ENCODE measurements at regions not wholly inside any gene's neighbourhood (a gene's known extent, or its start where the extent isn't known, plus 50 kb on each side); places are given as distances from the start of the nearest gene placed in this dataset.

DNA sequence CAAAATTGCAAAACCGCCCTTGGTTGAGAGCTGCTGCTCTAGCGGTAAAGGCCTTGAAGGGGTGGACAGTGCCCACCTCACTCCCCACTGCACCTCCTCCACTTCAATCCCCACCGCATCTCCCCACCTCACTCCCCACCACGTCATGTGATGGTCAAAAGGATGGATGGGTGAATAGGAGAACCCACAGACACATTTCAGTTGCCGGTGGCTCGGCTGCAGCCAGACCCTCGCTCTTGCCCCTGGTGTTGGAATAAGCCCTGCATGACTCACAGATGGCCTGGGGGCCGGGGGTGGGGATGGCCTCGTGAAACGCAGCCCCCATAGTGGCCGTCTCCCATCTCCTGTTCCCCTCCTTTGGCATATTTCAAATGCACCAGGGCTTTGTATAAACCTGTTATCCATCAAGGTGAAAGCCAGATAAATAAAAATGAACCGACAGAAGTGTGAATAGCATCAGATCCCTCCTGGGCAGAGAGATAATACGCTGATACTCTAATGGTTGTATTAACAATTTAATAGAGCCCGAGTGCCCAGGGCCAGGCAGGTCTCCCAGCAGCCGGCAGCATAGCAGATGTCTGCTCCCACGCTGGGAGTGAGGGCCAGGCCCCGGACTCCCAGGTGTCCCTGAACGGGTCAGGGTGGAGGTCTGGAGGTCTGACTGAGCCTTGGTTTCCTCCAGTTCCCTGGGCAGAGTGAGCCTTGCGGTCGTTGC lies 300.3 kb downstream of the NPHP4 start (continued):
- no peak for TF ChIP-seq NR1H2 (CRISPR knock-in tag; IDR thresholded peaks at IDR 0.05)

DNA sequence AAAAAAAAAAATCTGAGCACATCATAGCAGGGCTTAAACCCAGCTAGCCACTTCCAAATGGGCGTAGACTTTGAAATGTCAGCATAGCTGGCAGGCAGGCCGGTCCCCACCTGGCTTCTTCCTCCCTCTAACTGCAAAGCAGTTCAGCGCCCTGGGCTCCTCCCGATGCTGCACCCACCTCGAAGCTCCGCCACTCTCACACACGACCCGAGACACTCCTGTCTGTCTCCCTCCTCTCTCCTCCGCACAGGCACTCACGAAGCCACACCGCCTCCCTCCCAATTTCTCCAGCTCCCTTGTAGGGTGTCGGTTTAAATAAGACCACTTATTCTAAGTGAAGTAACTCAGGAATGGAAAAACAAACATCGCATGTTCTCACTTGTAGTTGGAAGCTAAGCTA lies 301.3 kb downstream of the NPHP4 start:
- POLR2A ChIA-PET = interaction anchor here (0.9 kb wide), 1 partner anchor 9 kb away, joined by 4 read pairs; no protein-coding TSS in a partner anchor
- peaks cover 6% of the 10 kb centered on the region for H3K27me3 Mint-ChIP-seq (ENCODE audit: low read depth)
- TF ChIP-seq ZNF219 (CRISPR knock-in tag; IDR thresholded peaks at IDR 0.05; ENCODE audit: borderline replicate concordance) = no peak
- peaks cover 14% of the 10 kb centered on the region for H3K4me1 Mint-ChIP-seq
- peaks cover 5% of the 10 kb centered on the region for H3K36me3 Mint-ChIP-seq
- DNase-seq (ENCODE audit: low spot score) (no peak), ATAC-seq (no peak)
- CTCF ChIA-PET = no interaction called here
- H3K9me3 Mint-ChIP-seq = peaks cover 36% of the 10 kb centered on the region
- peak overlapping the region; percentile 39; the same call in 1 of the 2 replicates for H3K27ac Mint-ChIP-seq
- H3K4me3 Mint-ChIP-seq = no peak overlapping the region

DNA sequence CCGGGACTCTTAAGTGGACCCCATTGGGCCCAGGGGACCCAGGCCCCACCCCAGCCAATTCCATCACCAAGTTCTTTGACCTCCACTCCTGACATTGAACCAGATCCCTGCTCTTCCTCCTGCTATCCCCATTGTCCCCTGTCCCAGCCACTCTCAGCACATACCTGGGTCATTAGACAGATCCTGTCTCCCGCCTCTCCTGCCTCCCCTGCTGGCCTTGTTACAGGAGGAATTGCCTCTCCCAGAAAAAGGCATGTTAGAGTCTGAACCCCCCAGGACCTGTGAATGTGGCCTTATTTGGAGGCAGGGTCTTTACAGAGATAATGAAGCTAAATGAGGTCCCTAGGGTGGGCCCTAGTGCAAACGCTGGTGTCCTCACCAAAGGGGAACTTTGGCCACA lies 301.9 kb downstream of the NPHP4 start:
- ATAC-seq = no peak; the same call in 1 of the 2 replicates
- CTCF ChIA-PET = no interaction called here
- POLR2A ChIA-PET = interaction anchor here (0.9 kb wide), 1 partner anchor 10 kb away, joined by 4 read pairs; no protein-coding TSS in a partner anchor
- TF ChIP-seq EMX1 (CRISPR knock-in tag; IDR thresholded peaks at IDR 0.05) = no peak
- TF ChIP-seq, protein P1, sequence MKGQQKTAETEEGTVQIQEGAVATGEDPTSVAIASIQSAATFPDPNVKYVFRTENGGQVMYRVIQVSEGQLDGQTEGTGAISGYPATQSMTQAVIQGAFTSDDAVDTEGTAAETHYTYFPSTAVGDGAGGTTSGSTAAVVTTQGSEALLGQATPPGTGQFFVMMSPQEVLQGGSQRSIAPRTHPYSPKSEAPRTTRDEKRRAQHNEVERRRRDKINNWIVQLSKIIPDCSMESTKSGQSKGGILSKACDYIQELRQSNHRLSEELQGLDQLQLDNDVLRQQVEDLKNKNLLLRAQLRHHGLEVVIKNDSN (CRISPR knock-in tag; IDR thresholded peaks at IDR 0.05) = no peak
- TF ChIP-seq, protein P2, sequence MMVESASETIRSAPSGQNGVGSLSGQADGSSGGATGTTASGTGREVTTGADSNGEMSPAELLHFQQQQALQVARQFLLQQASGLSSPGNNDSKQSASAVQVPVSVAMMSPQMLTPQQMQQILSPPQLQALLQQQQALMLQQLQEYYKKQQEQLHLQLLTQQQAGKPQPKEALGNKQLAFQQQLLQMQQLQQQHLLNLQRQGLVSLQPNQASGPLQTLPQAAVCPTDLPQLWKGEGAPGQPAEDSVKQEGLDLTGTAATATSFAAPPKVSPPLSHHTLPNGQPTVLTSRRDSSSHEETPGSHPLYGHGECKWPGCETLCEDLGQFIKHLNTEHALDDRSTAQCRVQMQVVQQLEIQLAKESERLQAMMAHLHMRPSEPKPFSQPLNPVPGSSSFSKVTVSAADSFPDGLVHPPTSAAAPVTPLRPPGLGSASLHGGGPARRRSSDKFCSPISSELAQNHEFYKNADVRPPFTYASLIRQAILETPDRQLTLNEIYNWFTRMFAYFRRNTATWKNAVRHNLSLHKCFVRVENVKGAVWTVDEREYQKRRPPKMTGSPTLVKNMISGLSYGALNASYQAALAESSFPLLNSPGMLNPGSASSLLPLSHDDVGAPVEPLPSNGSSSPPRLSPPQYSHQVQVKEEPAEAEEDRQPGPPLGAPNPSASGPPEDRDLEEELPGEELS (CRISPR knock-in tag; IDR thresholded peaks at IDR 0.05) = no peak
- no peak for DNase-seq (ENCODE audit: low spot score)
- no peak overlapping the region for H3K4me3 Mint-ChIP-seq
- H3K4me1 Mint-ChIP-seq = peaks cover 14% of the 10 kb centered on the region
- peaks cover 34% of the 10 kb centered on the region for H3K9me3 Mint-ChIP-seq
- no peak overlapping the region for H3K27ac Mint-ChIP-seq
- H3K36me3 Mint-ChIP-seq = peaks cover 7% of the 10 kb centered on the region
- H3K27me3 Mint-ChIP-seq (ENCODE audit: low read depth) = peaks cover 4% of the 10 kb centered on the region

DNA sequence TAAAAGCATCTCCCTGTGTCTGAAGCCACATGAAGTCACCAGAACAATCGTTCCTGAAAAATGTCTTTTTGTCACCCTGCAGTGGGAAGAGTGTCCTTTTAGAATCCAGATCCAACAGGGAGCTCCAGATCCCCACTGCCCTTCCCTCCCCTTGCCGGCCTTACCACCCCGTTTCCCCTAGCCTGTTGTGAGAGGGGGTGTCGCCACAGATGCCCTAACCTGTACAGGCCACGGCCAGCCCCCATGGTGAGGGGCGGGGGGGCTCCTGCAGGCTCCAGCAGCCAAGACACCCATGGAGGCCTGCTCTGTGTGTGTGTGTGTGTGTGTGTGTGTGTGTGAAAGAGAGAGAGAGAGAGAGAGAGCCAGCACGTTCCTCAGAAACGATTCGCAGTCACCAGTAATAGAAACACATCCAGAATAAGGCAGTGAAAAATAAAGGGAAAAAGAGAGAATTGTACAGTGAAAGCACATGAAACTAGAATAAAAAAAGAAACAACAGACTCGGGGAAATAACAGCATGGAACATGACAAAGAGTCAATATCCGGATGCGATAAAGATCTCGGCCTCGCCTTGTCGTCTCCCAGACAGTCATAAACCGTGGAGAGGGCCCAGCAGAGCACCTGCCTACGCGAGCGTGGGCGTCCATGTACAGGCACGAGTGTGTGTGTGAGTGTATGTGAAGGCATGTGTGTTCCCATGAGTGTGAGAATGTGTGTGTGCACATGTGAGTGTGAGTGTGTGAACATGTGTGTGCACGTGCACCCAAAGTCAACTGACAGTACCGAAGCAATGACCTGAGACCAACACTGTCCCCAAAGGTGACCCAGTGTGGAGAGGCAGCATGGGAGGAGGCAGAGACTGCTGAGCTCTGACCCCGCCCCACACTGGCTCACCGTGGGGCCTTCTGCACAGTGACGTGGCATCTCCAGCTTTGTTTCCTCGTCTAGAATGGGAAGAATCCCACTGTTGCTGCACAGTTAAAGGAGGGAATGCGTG lies 303.8 kb downstream of the NPHP4 start:
- Mint-ChIP-seq H3K36me3 (peaks cover 15% of the 10 kb centered on the region), H3K27me3 (ENCODE audit: low read depth) (peaks cover 4% of the 10 kb centered on the region), H3K9me3 (peaks cover 39% of the 10 kb centered on the region), H3K4me1 (peaks cover 14% of the 10 kb centered on the region), H3K4me3 (no peak overlapping the region), H3K27ac (no peak overlapping the region)
- CTCF ChIA-PET = interaction anchor here (2.0 kb wide), 1 partner anchor 57 kb away, joined by 4 read pairs; no protein-coding TSS in a partner anchor
- no peak for ATAC-seq
- TF ChIP-seq ZBTB21 (CRISPR knock-in tag; IDR thresholded peaks at IDR 0.05; ENCODE audit: borderline replicate concordance) (no peak), ZNF219 (CRISPR knock-in tag; IDR thresholded peaks at IDR 0.05; ENCODE audit: borderline replicate concordance) (no peak), ZNF121 (CRISPR knock-in tag; IDR thresholded peaks at IDR 0.05) (no peak), ELF4 (CRISPR knock-in tag; IDR thresholded peaks at IDR 0.05; ENCODE audit: low read depth) (no peak)
- no peak for DNase-seq (ENCODE audit: low spot score)
- POLR2A ChIA-PET = no interaction called here

DNA sequence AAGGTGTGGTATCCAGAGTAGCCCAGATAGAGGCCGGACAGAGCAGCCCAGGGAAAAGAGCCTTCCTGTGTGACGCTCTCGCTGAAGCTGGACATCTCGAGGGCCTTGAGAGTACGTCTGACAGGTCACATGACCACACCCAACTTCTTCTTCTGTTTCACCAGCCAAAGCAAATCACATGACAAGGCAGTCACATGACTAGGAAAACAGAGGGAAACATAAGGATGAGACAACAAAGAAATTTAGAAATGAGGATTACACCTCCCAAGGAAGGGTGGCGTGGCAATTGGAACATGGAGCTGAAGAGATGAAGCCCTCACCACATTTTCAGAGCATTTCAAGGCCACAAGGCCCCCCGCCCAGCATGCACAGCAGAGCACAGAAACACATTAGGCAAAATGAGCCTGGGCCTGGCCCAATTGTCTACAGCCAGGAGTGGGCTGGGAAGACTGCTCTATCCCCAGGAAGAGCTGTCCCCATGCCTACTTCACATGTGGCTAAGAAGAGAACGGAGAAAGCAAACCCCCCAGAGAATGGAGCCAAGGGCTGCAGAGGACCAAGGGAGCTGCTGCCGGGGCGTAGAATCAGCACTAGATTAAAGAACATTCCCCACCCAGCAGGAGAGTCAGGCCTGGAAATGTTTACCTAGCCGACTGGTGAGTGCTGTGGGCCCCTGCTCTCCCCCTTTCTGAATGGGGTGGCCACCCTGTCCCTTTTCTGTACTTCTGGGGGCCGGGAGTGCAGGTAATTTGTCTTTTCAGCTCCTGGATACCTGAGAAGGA lies 305.1 kb downstream of the NPHP4 start:
- peaks cover 14% of the 10 kb centered on the region for H3K4me1 Mint-ChIP-seq
- TF ChIP-seq, protein P1 (CRISPR knock-in tag; IDR thresholded peaks at IDR 0.05) = peak; percentile 89
- TF ChIP-seq CBFB (CRISPR knock-in tag; IDR thresholded peaks at IDR 0.05; ENCODE audit: low read depth) (no peak), ATF1 (CRISPR knock-in tag; IDR thresholded peaks at IDR 0.05) (no peak)
- TF ChIP-seq, protein P3, sequence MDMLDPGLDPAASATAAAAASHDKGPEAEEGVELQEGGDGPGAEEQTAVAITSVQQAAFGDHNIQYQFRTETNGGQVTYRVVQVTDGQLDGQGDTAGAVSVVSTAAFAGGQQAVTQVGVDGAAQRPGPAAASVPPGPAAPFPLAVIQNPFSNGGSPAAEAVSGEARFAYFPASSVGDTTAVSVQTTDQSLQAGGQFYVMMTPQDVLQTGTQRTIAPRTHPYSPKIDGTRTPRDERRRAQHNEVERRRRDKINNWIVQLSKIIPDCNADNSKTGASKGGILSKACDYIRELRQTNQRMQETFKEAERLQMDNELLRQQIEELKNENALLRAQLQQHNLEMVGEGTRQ (CRISPR knock-in tag; IDR thresholded peaks at IDR 0.05) = peak; percentile 88
- H3K9me3 Mint-ChIP-seq = peaks cover 42% of the 10 kb centered on the region
- ATAC-seq (no peak), DNase-seq (ENCODE audit: low spot score) (no peak)
- peaks cover 18% of the 10 kb centered on the region for H3K36me3 Mint-ChIP-seq
- H3K27ac Mint-ChIP-seq = no peak overlapping the region
- peaks cover 7% of the 10 kb centered on the region for H3K27me3 Mint-ChIP-seq (ENCODE audit: low read depth)
- no peak overlapping the region for H3K4me3 Mint-ChIP-seq
- ChIA-PET POLR2A (no interaction called here), CTCF (interaction anchor here (2.0 kb wide), 1 partner anchor 59 kb away, joined by 4 read pairs; no protein-coding TSS in a partner anchor)

All from WTC11 (cell line).